HEK293T (cell line): ENCODE measurements at regions not wholly inside any gene's neighbourhood (a gene's known extent, or its start where the extent isn't known, plus 50 kb on each side); places are given as distances from the start of the nearest gene placed in this dataset.

Source experiments
- CTCF ChIA-PET: fragments of 350-600 bp; formaldehyde crosslinking; extraction: SDS; loops from one replicate; lab custom pipeline; 2021; ENCODE audit warnings: antibody characterized with exemption, inconsistent platforms; lab: Yijun Ruan, JAX
- POLR2A ChIA-PET: fragments of 350-600 bp; formaldehyde crosslinking; extraction: SDS; loops from one replicate; lab custom pipeline; 2020; ENCODE audit warnings: antibody characterized with exemption, inconsistent platforms; lab: Yijun Ruan, JAX
- DNase-seq: peaks from one replicate; pipeline ENCODE4 v3.0.0; 2012; ENCODE audit warnings: mixed read lengths; ENCODE audit errors: extremely low spot score
- ARNT ChIP-seq: fragments of 450-650 bp; IDR thresholded peaks from 2 replicates; pipeline ENCODE4 v1.6.1; 2017; ENCODE audit warnings: mild to moderate bottlenecking
- BHLHE40 ChIP-seq: fragments of 450-650 bp; IDR thresholded peaks from 2 replicates; pipeline ENCODE4 v1.6.1; 2016; ENCODE audit warnings: mild to moderate bottlenecking, moderate library complexity, borderline replicate concordance
- CTBP1 ChIP-seq: fragments of 450-650 bp; IDR thresholded peaks from 2 replicates; pipeline ENCODE4 v1.6.1; 2016; ENCODE audit warnings: borderline replicate concordance
- ELF4 ChIP-seq: fragments of 450-650 bp; IDR thresholded peaks from 2 replicates; pipeline ENCODE4 v1.6.1; 2017; ENCODE audit warnings: antibody characterized with exemption
- FOXA1 ChIP-seq: fragments of 450-650 bp; IDR thresholded peaks from 2 replicates; pipeline ENCODE4 v1.6.1; 2016; ENCODE audit warnings: mild to moderate bottlenecking
- FOXK2 ChIP-seq: fragments of 450-650 bp; IDR thresholded peaks from 2 replicates; pipeline ENCODE4 v1.6.1; 2016; ENCODE audit warnings: mild to moderate bottlenecking
- FOXM1 ChIP-seq: fragments of 450-650 bp; IDR thresholded peaks from 2 replicates; pipeline ENCODE4 v1.6.1; 2017; ENCODE audit warnings: mild to moderate bottlenecking, borderline replicate concordance
- HDGF ChIP-seq: fragments of 450-650 bp; IDR thresholded peaks from 2 replicates; pipeline ENCODE4 v1.6.1; 2017; ENCODE audit warnings: antibody characterized with exemption, borderline replicate concordance
- L3MBTL2 ChIP-seq: fragments of 450-650 bp; conservative IDR thresholded peaks from 2 replicates; pipeline ENCODE4 v1.6.1; 2016; ENCODE audit warnings: mild to moderate bottlenecking
- LEF1 ChIP-seq: fragments of 450-650 bp; IDR thresholded peaks from 2 replicates; pipeline ENCODE4 v1.6.1; 2017; ENCODE audit warnings: mild to moderate bottlenecking, borderline replicate concordance
- NFRKB ChIP-seq: fragments of 450-650 bp; IDR thresholded peaks from 2 replicates; pipeline ENCODE4 v1.6.1; 2016; ENCODE audit warnings: mild to moderate bottlenecking, moderate library complexity
- SP1 ChIP-seq: fragments of 450-650 bp; IDR thresholded peaks from 2 replicates; pipeline ENCODE4 v1.6.1; 2017
- SUZ12 ChIP-seq: fragments of 450-650 bp; IDR thresholded peaks from 2 replicates; pipeline ENCODE4 v1.6.1; 2016; ENCODE audit warnings: mild to moderate bottlenecking
- TARDBP ChIP-seq: fragments of 450-650 bp; IDR thresholded peaks from 2 replicates; pipeline ENCODE4 v1.6.1; 2016
- ZNF384 ChIP-seq: fragments of 450-650 bp; IDR thresholded peaks from 2 replicates; pipeline ENCODE4 v1.6.1; 2016
- TF ChIP-seq, protein P1 (sequence below): fragments of 450-650 bp; IDR thresholded peaks from 2 replicates; pipeline ENCODE4 v1.6.1; 2016

DNA sequence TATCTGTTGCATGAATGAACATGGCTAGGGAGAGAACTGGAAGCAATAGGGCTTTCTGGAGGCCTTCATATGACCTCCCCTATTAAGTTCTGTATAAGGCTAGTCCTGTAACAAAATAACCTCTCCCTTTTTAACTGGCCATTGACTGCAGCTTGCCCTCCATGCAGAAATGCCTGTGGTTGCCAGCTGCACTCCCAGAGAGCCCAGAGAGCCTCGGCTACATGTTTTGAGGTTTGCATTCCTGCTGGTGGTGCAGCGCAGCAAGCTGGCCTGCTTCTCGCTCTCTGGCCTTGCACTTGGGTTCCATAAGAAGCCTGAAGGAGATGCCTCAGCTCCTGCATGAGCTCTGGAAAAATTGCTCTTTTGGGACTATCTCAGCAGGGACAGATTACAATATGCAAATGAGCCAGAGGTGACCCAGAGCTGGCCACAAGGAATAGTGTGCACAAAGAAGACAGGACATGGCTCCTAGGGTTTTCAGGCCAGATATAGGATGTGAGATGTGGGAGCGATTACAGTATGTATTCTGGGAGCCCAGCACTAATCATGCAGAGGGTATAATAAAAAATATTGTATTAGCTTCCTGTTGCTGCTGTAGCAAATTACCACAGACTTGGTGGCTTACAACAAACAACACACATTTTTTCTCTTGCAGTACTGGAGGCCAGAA lies 186.7 kb downstream of the INSIG2 start:
- no peak for DNase-seq
- TF ChIP-seq L3MBTL2 = no peak
- no peak for TF ChIP-seq FOXK2
- TF ChIP-seq TARDBP = no peak
- TF ChIP-seq FOXM1 = no peak
- no peak for TF ChIP-seq ZNF384
- no peak for TF ChIP-seq FOXA1
- CTCF ChIA-PET = no interaction called here
- POLR2A ChIA-PET = no interaction called here

DNA sequence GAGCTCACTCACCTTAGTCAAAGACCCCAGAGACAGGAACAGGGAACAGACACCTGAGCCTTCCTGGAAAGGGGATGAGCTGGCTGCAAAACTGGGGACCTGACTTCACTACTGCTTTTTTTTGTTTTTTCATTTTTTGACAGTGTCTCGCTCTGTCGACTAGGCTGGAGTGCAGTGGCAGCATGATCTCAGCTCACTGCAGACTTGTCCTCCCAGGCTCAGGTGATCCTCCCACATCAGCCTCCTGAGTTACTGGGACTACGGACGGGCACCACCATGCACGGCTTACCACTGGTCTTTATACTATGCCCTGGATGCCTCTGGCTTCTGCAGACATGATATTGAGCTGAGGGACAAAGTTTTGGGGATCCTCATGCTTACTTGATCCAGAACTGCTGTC lies 184.1 kb downstream of the INSIG2 start:
- ChIA-PET POLR2A (no interaction called here), CTCF (interaction anchor here (0.7 kb wide), 1 partner anchor 441 kb away, joined by 5 read pairs; no protein-coding TSS in a partner anchor)
- no peak for TF ChIP-seq SUZ12
- TF ChIP-seq BHLHE40 = no peak
- no peak for TF ChIP-seq L3MBTL2
- no peak for TF ChIP-seq ARNT
- no peak for TF ChIP-seq FOXM1
- no peak for TF ChIP-seq FOXK2
- no peak for TF ChIP-seq HDGF
- TF ChIP-seq, protein P1, sequence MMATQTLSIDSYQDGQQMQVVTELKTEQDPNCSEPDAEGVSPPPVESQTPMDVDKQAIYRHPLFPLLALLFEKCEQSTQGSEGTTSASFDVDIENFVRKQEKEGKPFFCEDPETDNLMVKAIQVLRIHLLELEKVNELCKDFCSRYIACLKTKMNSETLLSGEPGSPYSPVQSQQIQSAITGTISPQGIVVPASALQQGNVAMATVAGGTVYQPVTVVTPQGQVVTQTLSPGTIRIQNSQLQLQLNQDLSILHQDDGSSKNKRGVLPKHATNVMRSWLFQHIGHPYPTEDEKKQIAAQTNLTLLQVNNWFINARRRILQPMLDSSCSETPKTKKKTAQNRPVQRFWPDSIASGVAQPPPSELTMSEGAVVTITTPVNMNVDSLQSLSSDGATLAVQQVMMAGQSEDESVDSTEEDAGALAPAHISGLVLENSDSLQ = no peak
- TF ChIP-seq LEF1 = no peak
- no peak for TF ChIP-seq ELF4
- TF ChIP-seq ZNF384 = no peak
- no peak for TF ChIP-seq NFRKB
- TF ChIP-seq CTBP1 = no peak
- no peak for TF ChIP-seq SP1
- TF ChIP-seq TARDBP = no peak
- TF ChIP-seq FOXA1 = no peak
- no peak for DNase-seq

DNA sequence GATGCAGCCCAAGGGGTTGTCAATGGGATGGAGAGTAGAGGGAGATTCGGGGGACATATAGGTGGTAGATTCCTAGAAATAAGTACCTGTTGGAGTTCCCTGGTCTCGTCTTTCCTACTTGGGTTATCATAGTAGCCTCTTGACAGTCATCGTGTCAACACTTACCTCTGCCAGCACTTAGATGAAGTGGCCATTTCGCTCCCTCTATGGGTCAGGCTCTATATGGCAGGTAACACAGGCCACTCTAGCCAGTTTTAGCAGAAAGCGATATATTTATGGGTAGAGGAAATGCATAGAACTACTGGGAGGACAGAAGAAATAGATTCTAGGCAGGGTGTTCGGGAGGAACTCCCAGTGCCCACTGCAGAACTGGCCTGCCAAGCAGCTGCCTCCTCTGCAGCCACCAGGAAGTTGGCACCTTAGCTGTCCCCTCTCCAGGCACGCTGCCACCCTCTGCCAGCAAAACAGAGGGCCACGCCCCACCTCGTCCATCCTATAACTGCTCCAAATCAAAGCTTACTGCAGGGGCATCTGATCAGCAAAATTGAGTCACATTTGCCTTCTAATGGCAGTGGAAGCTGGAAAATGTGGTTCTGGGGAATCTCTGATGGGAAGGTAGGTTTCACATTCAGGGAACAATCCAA lies 181.3 kb downstream of the INSIG2 start:
- DNase-seq = no peak
- ChIA-PET POLR2A (no interaction called here), CTCF (no interaction called here)
- TF ChIP-seq FOXA1 (no peak), NFRKB (no peak), HDGF (no peak), FOXK2 (no peak), SP1 (no peak), SUZ12 (no peak), TARDBP (no peak), ELF4 (no peak), BHLHE40 (no peak), LEF1 (no peak), L3MBTL2 (no peak), CTBP1 (no peak), ARNT (no peak), ZNF384 (no peak), FOXM1 (no peak)
- TF ChIP-seq, protein P1 = no peak

DNA sequence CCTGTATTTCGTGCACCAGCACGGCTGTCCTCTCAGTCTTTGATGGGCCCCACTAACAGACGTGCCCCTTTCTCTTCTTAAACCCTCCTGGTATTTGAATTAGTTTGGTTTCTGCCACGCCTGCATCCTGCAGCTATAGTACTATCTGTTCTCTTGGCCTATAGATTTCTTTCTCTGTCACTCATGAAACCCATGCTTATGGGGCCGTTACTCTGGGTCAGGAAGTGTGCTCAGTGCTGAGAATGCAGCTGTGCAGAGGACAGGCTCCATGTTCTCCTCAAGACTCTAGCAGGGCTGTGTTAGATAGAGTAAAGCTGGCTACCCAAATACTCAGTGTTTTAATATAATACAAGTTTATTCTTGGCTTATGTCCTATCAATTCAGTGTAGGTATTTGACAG lies 180.0 kb downstream of the INSIG2 start:
- no peak for DNase-seq
- ChIA-PET POLR2A (no interaction called here), CTCF (no interaction called here)
- TF ChIP-seq BHLHE40 = no peak
- no peak for TF ChIP-seq SP1
- no peak for TF ChIP-seq FOXA1
- no peak for TF ChIP-seq ARNT
- no peak for TF ChIP-seq TARDBP
- TF ChIP-seq CTBP1 = no peak
- no peak for TF ChIP-seq HDGF
- TF ChIP-seq SUZ12 = no peak
- TF ChIP-seq NFRKB = no peak
- TF ChIP-seq, protein P1 = no peak
- no peak for TF ChIP-seq ZNF384
- TF ChIP-seq L3MBTL2 = no peak
- TF ChIP-seq LEF1 = no peak
- no peak for TF ChIP-seq FOXK2
- no peak for TF ChIP-seq FOXM1
- no peak for TF ChIP-seq ELF4

DNA sequence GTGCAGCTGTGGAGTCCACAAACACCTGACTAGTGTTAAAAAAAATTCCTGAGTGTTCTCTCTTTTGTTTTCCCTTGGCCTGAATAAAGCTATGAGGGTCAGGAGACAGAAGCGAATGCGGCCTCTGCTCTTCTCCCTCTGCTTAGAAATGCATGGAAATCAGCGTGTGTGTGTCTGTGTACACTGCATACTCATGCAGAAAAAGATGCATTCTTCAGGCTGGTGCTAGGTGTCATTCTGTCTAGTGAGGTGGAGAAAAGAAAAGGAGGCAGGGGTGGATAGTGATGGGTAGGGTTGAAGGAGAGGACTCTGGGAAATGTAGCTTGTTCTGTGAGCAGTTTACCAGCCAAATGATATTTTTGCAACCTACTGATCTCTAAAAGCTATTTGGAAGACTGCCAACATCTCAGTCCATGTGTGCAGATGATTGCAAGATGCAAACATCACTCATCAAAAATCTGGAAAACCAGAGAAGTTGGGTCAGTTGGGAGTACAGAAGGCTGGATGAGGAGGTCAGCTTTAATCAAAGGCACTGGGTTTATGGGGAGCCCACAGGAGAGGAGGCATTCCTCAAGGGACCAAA lies 177.7 kb downstream of the INSIG2 start:
- ChIA-PET CTCF (no interaction called here), POLR2A (no interaction called here)
- DNase-seq = no peak
- TF ChIP-seq HDGF (no peak), SUZ12 (no peak), L3MBTL2 (no peak), FOXM1 (no peak), NFRKB (no peak)
